AG10803 (cell line): ENCODE measurements at regions not wholly inside any gene's neighbourhood (a gene's known extent, or its start where the extent isn't known, plus 50 kb on each side); places are given as distances from the start of the nearest gene placed in this dataset.
A peak's percentile ranks its signal among the peaks of the same experiment; 100 is the strongest.

Experiments used
- DNase-seq: peaks from one replicate; pipeline ENCODE4 v3.0.0; 2010; ENCODE audit warnings: low read depth
- H3K4me3 ChIP-seq: 2 replicates; pipeline ENCODE4 v1.5.1; 2011; ENCODE audit warnings: mild to moderate bottlenecking, low read length, control low read depth
- CTCF ChIP-seq: conservative IDR thresholded peaks from 2 replicates; pipeline ENCODE4 v1.5.1; 2011; ENCODE audit warnings: mild to moderate bottlenecking, low read length, control low read depth, inconsistent platforms

GRCh38 chr10:118506671-118507590, 88.5 kb downstream of the PRLHR start:
- no peak overlapping the region for H3K4me3 ChIP-seq
- TF ChIP-seq CTCF = no peak
- no peak for DNase-seq

- TF ChIP-seq CTCF = no peak
- DNase-seq = no peak
- no peak overlapping the region for H3K4me3 ChIP-seq
Observed at GRCh38 chr10:118505363-118505762, 90.1 kb downstream of the PRLHR start.

- H3K4me3 ChIP-seq = no peak overlapping the region
- TF ChIP-seq CTCF = no peak
- peak; percentile 85 for DNase-seq
Observed at GRCh38 chr10:118504467-118505205, 90.8 kb downstream of the PRLHR start.

GRCh38 chr10:118504044-118504443, 91.4 kb downstream of the PRLHR start:
- DNase-seq = no peak
- no peak overlapping the region for H3K4me3 ChIP-seq
- no peak for TF ChIP-seq CTCF

- no peak overlapping the region for H3K4me3 ChIP-seq
- no peak for DNase-seq
- no peak for TF ChIP-seq CTCF
Observed at GRCh38 chr10:118503192-118503591, 92.3 kb downstream of the PRLHR start.

GRCh38 chr10:118501637-118502440, 93.6 kb downstream of the PRLHR start:
- TF ChIP-seq CTCF = 0 out of 2 replicates have a peak, but pooled peaks have one; percentile 0
- no peak overlapping the region for H3K4me3 ChIP-seq
- DNase-seq = peak; percentile 94
